Stimulated activated effector memory CD8-positive, alpha-beta T cell treated with anti-CD3 and anti-CD28 coated beads, Interleukin-12 subunit alpha, Interleukin-12 subunit beta, amount 100 ng/mL, for 72 hours (primary cell): ENCODE measurements at regions not wholly inside any gene's neighbourhood (a gene's known extent, or its start where the extent isn't known, plus 50 kb on each side); places are given as distances from the start of the nearest gene placed in this dataset.
"Not testable (repeated sequence)": the region's sequence is repeated elsewhere in the genome, so short reads cannot be mapped to it uniquely, and the experiment has no call there.

Experiments used
- ATAC-seq: fragments of 150-1000 bp; cut with Tn5 transposase; 2 replicates; pipeline ENCODE4 v1.10.0; 2021
- DNase-seq, 2 donors: peaks; one replicate each; pipeline ENCODE4 v3.0.0; 2021 to 2022; ENCODE audit warnings: low spot score in 2 of 2
- H3K27ac Mint-ChIP-seq: one replicate; pipeline ENCODE4 v1.8.0; 2022; ENCODE audit warnings: mild to moderate bottlenecking, mixed read lengths
- H3K36me3 Mint-ChIP-seq: one replicate; pipeline ENCODE4 v1.8.0; 2022; ENCODE audit warnings: mild to moderate bottlenecking, mixed read lengths
- H3K4me1 Mint-ChIP-seq: one replicate; pipeline ENCODE4 v1.8.0; 2022; ENCODE audit warnings: mixed read lengths
- H3K4me3 Mint-ChIP-seq: one replicate; pipeline ENCODE4 v1.8.0; 2022; ENCODE audit warnings: mild to moderate bottlenecking, mixed read lengths
- H3K9me3 Mint-ChIP-seq: one replicate; pipeline ENCODE4 v1.8.0; 2022; ENCODE audit warnings: mixed read lengths

DNA sequence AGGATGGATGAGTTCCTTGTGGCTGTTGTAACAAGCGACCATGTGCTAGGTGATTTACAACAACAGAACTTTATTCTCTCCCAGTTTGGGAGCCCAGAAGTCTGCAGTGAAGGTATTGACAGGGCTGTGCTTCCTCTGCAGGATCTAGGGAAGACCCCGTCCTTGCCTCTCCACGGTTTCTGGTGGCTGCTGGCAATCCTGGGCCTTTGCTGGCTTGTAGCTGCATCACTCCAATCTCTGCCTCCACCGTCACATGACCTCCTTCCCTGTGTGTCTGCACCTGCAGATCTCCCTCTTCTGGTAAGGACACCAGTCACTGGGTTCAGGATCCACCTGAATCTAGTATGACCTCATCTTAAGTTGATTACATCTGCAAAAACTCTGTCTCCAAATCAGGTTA, 115.6 kb downstream of the GLRX3 start:
- Mint-ChIP-seq H3K9me3 (no peaks in the 10 kb centered on the region), H3K4me3 (no peak overlapping the region), H3K27ac (no peak overlapping the region), H3K4me1 (no peaks in the 10 kb centered on the region), H3K36me3 (no peaks in the 10 kb centered on the region)
- DNase-seq (no peak), ATAC-seq (no peak)

DNA sequence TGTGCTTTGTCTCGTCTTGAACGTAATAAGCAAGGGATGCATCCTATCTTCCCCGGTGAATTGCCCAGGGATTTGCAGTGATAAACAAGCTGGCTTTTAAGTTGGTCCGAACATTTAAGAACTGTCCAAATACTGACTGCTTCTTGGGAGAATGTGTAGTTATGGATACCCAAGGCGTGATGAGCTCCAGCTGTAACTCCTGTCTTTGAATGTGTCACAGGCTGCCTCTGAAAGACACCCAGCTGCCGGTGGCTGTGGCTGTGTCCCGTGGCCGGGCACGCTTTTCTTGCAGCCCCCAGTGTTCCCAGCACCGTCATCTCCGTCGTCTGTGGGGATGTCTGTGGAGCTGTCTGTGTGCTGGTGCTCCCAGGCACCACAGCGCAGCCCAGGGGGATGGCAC, 118.1 kb downstream of the GLRX3 start:
- no peak overlapping the region for H3K27ac Mint-ChIP-seq
- DNase-seq (no peak), ATAC-seq (no peak)
- H3K4me3 Mint-ChIP-seq, result no peak overlapping the region
- H3K36me3 Mint-ChIP-seq, result no peaks in the 10 kb centered on the region
- H3K4me1 Mint-ChIP-seq, result no peaks in the 10 kb centered on the region
- H3K9me3 Mint-ChIP-seq, result no peaks in the 10 kb centered on the region

DNA sequence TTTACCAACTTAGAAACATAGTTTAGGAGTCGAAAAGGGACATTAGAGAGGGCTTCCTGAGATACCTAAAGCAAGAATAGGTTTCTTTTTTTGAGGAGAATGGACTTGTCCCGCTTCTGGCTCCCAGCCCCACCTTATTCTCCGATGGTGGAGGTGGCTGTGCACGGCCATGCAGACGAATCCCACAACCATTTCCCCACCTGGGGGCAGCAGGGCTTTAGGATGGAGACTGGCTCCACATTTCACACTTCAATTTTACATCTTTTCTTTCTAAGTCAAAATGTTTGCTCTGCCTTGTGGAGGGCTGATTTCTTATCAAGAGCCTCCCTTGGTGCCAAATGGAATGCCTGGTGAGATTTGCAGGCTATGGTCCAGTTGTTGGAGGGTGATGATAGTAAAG, 118.5 kb downstream of the GLRX3 start:
- Mint-ChIP-seq H3K4me3 (no peak overlapping the region), H3K27ac (no peak overlapping the region), H3K9me3 (no peaks in the 10 kb centered on the region), H3K4me1 (no peaks in the 10 kb centered on the region), H3K36me3 (no peaks in the 10 kb centered on the region)
- DNase-seq (peak in 1 of 2 donors; percentile 57), ATAC-seq (no peak)

DNA sequence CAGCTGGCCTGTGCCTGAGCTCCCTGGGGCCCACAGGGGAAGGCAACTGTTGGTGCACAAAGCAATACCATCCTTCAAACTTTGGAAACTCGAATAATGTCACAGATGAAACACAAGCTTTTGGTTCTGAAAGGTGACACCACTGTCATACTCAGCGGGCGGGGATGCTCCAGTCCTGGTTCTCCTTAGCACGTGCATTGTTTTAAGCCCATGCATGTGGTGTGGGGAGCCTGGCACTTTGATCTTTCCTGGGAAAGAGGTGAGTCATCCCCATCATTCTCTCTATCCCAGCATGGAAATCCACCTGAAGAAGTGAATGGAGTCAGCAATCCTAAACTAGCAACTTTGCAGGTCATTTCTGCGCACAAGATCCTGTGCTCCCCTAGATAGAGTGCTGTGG, 119.6 kb downstream of the GLRX3 start:
- no peak overlapping the region for H3K4me3 Mint-ChIP-seq
- no peaks in the 10 kb centered on the region for H3K9me3 Mint-ChIP-seq

DNA sequence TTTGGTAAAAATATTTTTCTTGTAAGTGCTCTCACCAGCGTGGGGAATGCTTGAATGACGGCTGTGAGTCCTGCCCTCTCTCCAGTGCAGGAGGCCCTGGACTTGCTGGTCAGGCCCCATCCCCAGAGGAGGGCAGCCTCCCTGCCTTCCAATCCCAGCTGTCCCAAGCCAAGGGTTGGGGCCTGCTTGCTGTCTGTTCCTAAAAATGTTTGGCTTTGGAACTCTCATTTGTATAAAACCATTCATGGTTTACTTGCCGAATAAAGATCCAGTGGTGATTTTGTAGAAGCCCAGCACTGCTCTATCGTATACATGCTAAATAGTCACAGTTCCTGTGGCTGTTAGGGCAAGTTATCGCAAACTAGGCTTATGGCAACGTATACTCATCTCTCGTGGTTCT, 121.7 kb downstream of the GLRX3 start:
- Mint-ChIP-seq H3K36me3 (no peaks in the 10 kb centered on the region), H3K9me3 (no peaks in the 10 kb centered on the region), H3K4me1 (no peaks in the 10 kb centered on the region), H3K4me3 (no peak overlapping the region), H3K27ac (no peak overlapping the region)
- ATAC-seq (no peak), DNase-seq (no peak)

More for the DNA sequence above, 119.6 kb downstream of the GLRX3 start:
- Mint-ChIP-seq H3K36me3 (no peaks in the 10 kb centered on the region), H3K4me1 (no peaks in the 10 kb centered on the region), H3K27ac (no peak overlapping the region)
- DNase-seq (no peak), ATAC-seq (no peak)

DNA sequence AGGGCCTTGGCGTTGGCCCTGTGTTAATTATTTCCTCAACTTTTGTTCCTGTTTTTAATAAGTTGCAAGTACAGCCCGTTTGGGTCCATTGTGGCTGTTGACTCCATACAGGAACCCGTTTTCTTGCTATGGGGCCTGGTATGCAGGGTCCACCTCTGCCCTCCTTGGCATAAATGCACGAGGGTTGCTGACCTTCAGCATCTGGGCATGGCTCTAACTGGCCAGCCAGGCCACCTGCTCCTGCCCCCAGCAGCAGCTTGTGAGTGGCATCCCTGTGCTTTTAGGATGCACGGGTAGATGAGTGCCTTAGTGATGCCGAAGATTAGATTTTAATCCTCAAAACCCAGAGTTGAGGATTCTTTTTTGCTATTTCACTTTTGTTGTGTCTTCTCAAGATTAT, 123.2 kb downstream of the GLRX3 start:
- Mint-ChIP-seq H3K27ac (no peak overlapping the region), H3K4me1 (no peaks in the 10 kb centered on the region), H3K36me3 (no peaks in the 10 kb centered on the region), H3K4me3 (no peak overlapping the region), H3K9me3 (peaks cover 6% of the 10 kb centered on the region)
- no peak for ATAC-seq
- no peak for DNase-seq

DNA sequence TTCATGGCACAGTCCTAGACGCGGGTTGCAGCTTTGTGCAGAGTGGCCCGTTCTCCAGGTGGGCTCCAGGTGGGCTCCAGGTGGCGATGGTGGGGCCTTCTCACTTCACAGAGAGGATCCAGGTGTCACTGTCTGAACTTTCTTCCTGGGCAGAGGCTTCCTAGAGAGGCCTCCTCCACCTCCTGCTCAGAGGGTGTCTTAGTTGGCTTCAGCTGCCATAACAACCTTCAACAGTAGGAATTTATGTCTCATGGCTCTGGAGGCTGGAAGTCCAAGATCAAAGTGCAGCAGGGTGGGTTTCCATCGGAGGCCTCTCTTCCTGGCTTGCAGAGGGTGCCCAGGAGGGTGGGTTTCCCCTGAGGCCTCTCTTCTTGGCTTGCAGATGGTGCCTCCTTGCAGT, 125.1 kb downstream of the GLRX3 start:
- Mint-ChIP-seq H3K9me3 (peaks cover 7% of the 10 kb centered on the region), H3K4me3 (no peak overlapping the region), H3K4me1 (no peaks in the 10 kb centered on the region), H3K27ac (no peak overlapping the region), H3K36me3 (no peaks in the 10 kb centered on the region)
- no peak for ATAC-seq
- no peak for DNase-seq

DNA sequence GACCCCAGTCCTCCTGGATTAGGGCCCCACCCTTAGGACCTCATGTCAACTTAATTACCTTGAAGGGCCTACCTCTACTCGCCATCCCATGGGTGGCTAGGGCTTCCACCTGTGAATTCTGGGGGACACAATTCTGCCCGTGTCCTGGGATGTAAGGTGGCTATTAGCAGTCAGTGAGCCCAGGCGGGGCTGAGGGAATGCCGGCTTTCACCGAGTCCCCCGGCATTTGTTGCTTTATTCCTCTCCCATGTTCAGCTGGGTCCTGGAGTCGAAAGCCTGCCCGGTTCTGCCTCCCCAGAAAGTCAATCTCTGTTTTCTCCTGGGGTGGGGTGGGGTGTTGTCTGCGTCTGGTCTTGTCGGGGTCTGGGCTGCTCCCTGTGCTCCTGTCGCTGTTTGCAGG, 125.6 kb downstream of the GLRX3 start:
- no peak for DNase-seq
- Mint-ChIP-seq H3K9me3 (peaks cover 7% of the 10 kb centered on the region), H3K27ac (no peak overlapping the region), H3K4me3 (no peak overlapping the region), H3K36me3 (no peaks in the 10 kb centered on the region), H3K4me1 (no peaks in the 10 kb centered on the region)
- ATAC-seq, result no peak

DNA sequence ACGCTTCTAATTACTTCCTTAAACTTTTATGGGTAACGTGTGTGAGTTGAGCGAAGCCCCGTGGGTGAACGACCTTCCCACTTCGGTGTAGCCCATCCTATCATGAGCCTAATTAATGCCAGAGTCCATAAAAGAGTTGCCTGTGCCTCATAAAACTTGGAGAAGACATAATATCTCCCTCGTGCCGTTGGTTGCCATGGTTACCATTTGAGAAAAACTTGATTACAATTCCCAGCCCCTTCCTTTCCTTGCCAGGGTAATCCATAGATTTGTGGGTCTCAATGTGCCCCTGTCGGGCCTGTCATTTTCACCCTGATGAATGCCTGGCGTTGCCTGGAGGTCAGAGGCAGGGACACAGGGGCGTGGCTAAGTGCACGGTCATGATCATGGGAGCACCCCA, 127.1 kb downstream of the GLRX3 start:
- H3K4me1 Mint-ChIP-seq, result no peaks in the 10 kb centered on the region
- no peak overlapping the region for H3K4me3 Mint-ChIP-seq
- H3K36me3 Mint-ChIP-seq, result no peaks in the 10 kb centered on the region
- no peak overlapping the region for H3K27ac Mint-ChIP-seq
- peaks cover 10% of the 10 kb centered on the region for H3K9me3 Mint-ChIP-seq
- ATAC-seq (no peak), DNase-seq (no peak)

DNA sequence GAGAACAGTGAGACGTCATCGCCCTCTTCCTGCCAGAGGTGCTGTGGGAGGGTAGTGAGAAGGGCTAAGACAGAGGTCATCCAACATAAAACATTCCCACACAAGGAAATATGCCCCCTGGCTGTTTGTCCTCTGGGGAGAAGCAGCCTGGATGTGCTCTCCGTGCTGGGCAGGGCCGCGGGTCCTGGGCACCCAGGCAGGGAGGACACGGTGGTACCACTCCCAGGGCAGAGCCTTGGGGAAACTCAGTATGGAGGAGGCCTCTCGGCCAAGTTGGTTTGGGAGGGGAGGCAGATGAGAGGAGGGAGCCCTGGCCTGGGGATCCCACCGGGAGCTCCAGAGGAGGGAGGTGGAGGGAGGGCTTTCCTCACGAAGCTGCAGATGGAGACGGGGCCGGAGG, 129.4 kb downstream of the GLRX3 start:
- no peaks in the 10 kb centered on the region for H3K36me3 Mint-ChIP-seq

DNA sequence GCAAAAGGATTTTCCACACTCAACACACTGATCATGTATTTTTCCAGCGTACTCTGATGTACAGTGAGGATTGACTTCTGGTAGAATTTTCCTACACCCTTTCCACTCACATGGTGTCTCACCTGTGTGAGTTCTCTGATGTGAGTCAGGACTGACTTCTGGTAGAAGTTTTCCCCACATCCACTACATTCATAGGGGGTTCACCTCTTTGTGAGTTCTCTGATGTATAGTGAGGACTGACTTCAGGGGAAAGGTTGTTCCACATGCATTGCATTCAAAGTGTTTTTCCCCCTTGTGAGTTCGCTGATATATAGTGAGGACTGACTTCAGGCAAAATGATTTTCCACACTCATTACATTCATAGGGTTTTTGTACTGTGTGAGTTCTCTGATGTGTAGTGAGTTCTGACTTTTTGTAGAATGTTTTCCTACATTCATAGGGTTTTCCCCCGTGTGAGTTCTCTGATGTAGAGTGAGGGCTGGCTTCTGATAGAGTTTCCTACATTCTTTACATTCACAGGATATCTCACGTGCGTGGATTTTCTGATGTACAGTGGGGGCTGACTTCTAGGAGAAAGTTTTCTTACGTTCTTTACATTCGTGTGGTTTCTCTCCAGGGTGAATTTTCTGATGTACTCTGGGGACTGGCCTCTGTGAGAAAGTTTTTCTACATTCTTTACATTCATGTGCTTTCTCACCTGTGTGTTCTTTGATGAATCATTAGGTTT, 146.5 kb downstream of the GLRX3 start:
- Mint-ChIP-seq H3K27ac (no peak overlapping the region), H3K4me1 (no peaks in the 10 kb centered on the region), H3K36me3 (no peaks in the 10 kb centered on the region), H3K4me3 (no peak overlapping the region), H3K9me3 (peaks cover 42% of the 10 kb centered on the region)
- ATAC-seq (no peak), DNase-seq (no peak)

More for the DNA sequence above, 129.4 kb downstream of the GLRX3 start:
- no peaks in the 10 kb centered on the region for H3K4me1 Mint-ChIP-seq
- ATAC-seq (peak; percentile 12), DNase-seq (no peak)
- H3K9me3 Mint-ChIP-seq, result peaks cover 10% of the 10 kb centered on the region
- H3K4me3 Mint-ChIP-seq, result no peak overlapping the region
- H3K27ac Mint-ChIP-seq, result no peak overlapping the region

DNA sequence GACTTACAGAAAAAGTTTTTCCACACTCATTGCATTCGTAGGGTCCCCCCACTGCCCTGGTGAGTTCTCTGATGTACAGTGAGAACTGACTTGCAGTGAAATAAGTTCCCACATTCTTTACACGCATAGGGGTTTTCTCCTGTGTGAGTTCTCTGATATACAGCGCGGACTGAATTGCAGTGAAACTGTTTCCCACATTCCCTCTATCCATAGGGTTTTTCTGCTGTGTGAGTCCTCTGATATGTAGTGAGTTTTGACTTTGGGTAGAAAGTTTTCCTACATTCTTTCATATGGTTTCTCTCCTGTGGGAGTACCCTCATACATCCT, 147.0 kb downstream of the GLRX3 start:
- H3K27ac Mint-ChIP-seq, result no peak overlapping the region
- no peak for ATAC-seq
- H3K4me3 Mint-ChIP-seq, result no peak overlapping the region
- H3K36me3 Mint-ChIP-seq, result no peaks in the 10 kb centered on the region
- DNase-seq, result no peak
- H3K4me1 Mint-ChIP-seq, result no peaks in the 10 kb centered on the region
- peaks cover 45% of the 10 kb centered on the region for H3K9me3 Mint-ChIP-seq

DNA sequence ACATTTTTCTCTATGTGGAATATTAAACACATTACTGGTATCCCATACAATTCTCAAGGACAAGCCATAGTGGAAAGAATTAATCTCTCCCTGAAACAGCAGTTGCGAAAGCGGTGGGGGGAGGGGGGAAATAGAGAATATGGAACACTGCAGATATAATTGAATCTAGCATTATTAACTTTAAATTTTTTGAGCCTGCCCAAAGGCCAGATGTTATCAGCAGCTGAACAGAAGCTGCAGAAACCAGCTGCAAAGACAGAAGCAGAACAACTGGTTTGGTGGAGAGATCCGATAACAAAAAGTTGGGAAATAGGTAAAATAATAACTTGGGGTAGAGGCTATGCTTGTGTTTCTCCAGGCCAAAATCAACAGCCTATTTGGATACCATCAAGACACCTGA, 159.6 kb downstream of the GLRX3 start:
- H3K27ac Mint-ChIP-seq, H3K4me1 Mint-ChIP-seq, DNase-seq, ATAC-seq, H3K4me3 Mint-ChIP-seq, H3K36me3 Mint-ChIP-seq: not testable (repeated sequence)
- peaks cover 22% of the 10 kb centered on the region for H3K9me3 Mint-ChIP-seq

DNA sequence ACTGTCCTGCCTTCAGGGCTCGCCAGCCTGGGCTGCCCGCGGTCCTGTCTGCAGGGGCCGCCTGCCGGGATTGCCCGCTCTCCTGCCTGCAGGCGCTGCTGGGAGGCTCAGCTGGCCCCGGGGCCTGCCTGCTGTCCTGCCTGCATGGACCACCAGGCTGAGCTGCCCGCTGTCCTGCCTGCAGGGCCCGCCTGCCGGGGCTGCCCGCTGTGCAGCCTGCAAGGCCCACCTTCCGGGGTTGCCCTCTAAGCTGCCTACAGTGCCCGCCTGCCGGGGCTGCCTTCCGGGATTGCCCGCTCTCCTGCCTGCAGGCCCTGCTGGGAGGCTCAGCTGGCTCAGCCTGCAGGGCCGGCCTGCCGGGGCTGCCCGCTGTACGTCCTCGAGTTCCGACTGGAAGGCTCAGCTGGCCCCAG, 164.4 kb downstream of the GLRX3 start:
- Mint-ChIP-seq H3K27ac (no peak overlapping the region), H3K9me3 (peaks cover 25% of the 10 kb centered on the region), H3K4me1 (no peaks in the 10 kb centered on the region), H3K36me3 (no peaks in the 10 kb centered on the region), H3K4me3 (peak overlapping the region; percentile 62)
- DNase-seq, result peak in 1 of 2 donors; percentile 26
- peak; percentile 77 for ATAC-seq

DNA sequence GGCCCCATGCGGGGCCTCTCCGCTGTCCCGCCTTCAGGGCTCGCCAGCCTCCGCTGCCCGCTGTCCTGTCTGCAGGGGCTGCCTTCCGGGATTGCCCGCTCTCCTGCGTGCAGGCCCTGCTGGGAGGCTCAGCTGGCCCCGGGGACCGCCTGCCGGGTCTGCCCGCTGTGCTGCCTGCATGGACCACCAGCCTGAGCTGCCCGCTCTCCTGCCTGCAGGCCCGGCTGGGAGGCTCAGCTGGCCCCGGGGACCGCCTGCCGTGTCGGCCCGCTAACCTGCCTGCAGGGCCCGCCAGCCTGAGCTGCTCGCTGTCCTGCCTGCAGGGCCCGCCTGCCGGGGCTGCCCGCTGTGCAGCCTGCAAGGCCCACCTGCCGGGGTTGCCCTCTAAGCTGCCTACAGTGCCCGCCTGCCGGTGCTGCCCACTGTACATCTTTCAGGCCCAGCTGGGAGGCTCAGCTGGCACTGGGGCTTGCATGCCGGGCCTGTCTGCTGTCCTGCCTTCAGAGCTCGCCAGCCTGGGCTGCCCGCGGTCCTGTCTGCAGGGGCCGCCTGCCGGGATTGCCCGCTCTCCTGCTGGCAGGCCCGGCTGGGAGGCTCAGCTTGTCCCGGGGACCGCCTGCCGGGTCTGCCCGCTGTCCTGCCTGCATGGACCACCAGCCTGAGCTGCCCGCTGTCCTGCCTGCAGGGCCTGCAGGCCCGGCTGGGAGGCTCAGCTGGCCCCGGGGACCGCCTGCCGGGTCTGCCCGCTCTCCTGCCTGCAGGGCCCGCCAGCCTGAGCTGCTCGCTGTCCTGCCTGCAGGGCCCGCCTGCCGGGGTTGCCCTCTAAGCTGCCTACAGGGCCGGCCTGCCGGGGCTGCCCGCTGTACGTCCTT, 165.1 kb downstream of the GLRX3 start:
- peaks cover 29% of the 10 kb centered on the region for H3K9me3 Mint-ChIP-seq
- H3K4me3 Mint-ChIP-seq, result peak overlapping the region; percentile 62
- peak overlapping the region; percentile 67 for H3K27ac Mint-ChIP-seq
- H3K4me1 Mint-ChIP-seq, result no peaks in the 10 kb centered on the region
- peak; percentile 33 to 76 for DNase-seq
- ATAC-seq, result peak; percentile 78
- H3K36me3 Mint-ChIP-seq, result no peaks in the 10 kb centered on the region

DNA sequence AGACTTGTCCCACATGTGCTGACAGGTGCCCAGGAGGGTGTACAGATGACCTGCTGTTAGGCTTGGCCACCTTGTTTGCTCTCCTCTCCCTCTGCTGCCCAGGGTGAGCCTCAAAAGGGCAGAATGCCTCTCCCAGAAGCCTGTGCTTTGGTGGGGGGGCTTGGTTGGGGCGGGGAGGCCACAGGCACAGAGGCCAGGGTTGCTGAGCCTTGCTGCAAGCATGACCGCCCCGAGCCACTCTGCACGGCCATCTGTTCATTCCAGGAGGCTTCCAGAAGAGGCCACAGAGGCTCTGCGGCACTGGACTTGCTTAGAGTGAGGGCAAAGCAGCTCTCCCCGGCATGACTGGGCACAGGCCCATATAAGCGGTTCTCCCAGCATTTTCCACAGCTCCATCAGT, 190.8 kb downstream of the GLRX3 start:
- DNase-seq (no peak), ATAC-seq (no peak)
- Mint-ChIP-seq H3K4me3 (no peak overlapping the region), H3K9me3 (peaks cover 7% of the 10 kb centered on the region), H3K27ac (no peak overlapping the region), H3K4me1 (no peaks in the 10 kb centered on the region), H3K36me3 (no peaks in the 10 kb centered on the region)
